Gastrocnemius medialis (tissue), 4 donors: ENCODE measurements at regions not wholly inside any gene's neighbourhood (a gene's known extent, or its start where the extent isn't known, plus 50 kb on each side); places are given as distances from the start of the nearest gene placed in this dataset.

Source experiments
- ATAC-seq, 2 donors: fragments of 150-250 bp; one replicate each; pipeline ENCODE4 v1.9.1; 2016
- DNase-seq, 2 donors: peaks; one replicate each; pipeline ENCODE4 v3.0.0-alpha.2; 2019
- H3K27ac ChIP-seq, 4 donors: fragments of 200-600 bp; sonication (generic); 1 replicate in 1 of 4; 2 replicates in 3 of 4; pipeline ENCODE4 v1.5.1; 2016 to 2018; ENCODE audit warnings: mild to moderate bottlenecking in 2 of 4, moderate library complexity in 1 of 4
- H3K27me3 ChIP-seq, 3 donors: fragments of 200-600 bp; sonication (generic) in 2 of 3; 1 replicate in 1 of 3; 2 replicates in 2 of 3; pipeline versions ENCODE4 v1.5.1 to v1.6.0; 2016 to 2019; ENCODE audit warnings: mild to moderate bottlenecking in 1 of 3, moderate library complexity in 1 of 3
- H3K36me3 ChIP-seq, 2 donors: fragments of 200-600 bp; sonication (generic) in 1 of 2; one replicate each; pipeline ENCODE4 v1.5.1; 2017 to 2018
- H3K4me1 ChIP-seq, 2 donors: fragments of 200-600 bp; sonication (generic) in 1 of 2; one replicate each; pipeline ENCODE4 v1.5.1; 2016 to 2017; ENCODE audit warnings: mild to moderate bottlenecking in 2 of 2
- H3K4me3 ChIP-seq, 4 donors: fragments of 200-600 bp; sonication (generic) in 3 of 4; 1 replicate in 1 of 4; 2 replicates in 3 of 4; pipeline ENCODE4 v1.5.1; 2016 to 2019; ENCODE audit warnings: mild to moderate bottlenecking in 2 of 4
- H3K9me3 ChIP-seq, 3 donors: fragments of 200-600 bp; sonication (generic) in 2 of 3; 1 replicate in 1 of 3; 2 replicates in 2 of 3; pipeline ENCODE4 v1.5.1; 2016 to 2019
- CTCF ChIP-seq, 5 experiments: fragments of 450-650 bp in 3 of 5; fragments of 200-600 bp in 2 of 5; sonication (generic) in 2 of 5; IDR thresholded peaks in 4 of 5; conservative IDR thresholded peaks in 1 of 5; 1 replicate in 4 of 5; 2 replicates in 1 of 5; pipeline ENCODE4 v1.5.1; 2016 to 2019; ENCODE audit warnings: antibody characterized with exemption in 5 of 5, mild to moderate bottlenecking in 3 of 5, moderate library complexity in 3 of 5
- POLR2A ChIP-seq, 2 donors: fragments of 450-650 bp; IDR thresholded peaks; one replicate each; pipeline ENCODE4 v1.6.1; 2017; ENCODE audit warnings: antibody characterized with exemption in 2 of 2, mild to moderate bottlenecking in 2 of 2, moderate library complexity in 2 of 2
- in situ Hi-C, 4 donors: fragments of 200-750 bp; cut with MboI; loops; one replicate each; pipeline versions ENCODE4 v1.15.0 to v1.8.0; 2017; ENCODE audit warnings: low sequenced_read_pairs in 4 of 4
- intact Hi-C: fragments of 100-400 bp; cut with DNase I; formaldehyde crosslinking; loops from one replicate; pipeline ENCODE4 v1.15.1; 2023; ENCODE audit warnings: low total_unique reads

- in situ Hi-C loops (no loop called here), intact Hi-C loops (no loop called here)
- no peak for ATAC-seq
- no peak overlapping the region for H3K27ac ChIP-seq
- H3K27me3 ChIP-seq, result no peaks in the 10 kb centered on the region
- DNase-seq, result no peak
- no peak overlapping the region for H3K4me3 ChIP-seq
- H3K9me3 ChIP-seq, result no peaks in the 10 kb centered on the region
- no peaks in the 10 kb centered on the region for H3K36me3 ChIP-seq
- no peaks in the 10 kb centered on the region for H3K4me1 ChIP-seq
- no peak for TF ChIP-seq CTCF (IDR thresholded peaks at IDR 0.05 in 4 of 5, conservative IDR thresholded peaks at IDR 0.05 in 1 of 5)
- no peak for TF ChIP-seq POLR2A (IDR thresholded peaks at IDR 0.05)
Observed at GRCh38 chr4:28868841-28869240, 1851.3 kb upstream of the PCDH7 start.

- no peak for TF ChIP-seq POLR2A (IDR thresholded peaks at IDR 0.05)
Observed at GRCh38 chr4:28879178-28879577, 1841.0 kb upstream of the PCDH7 start.

GRCh38 chr4:28879900-28880299 is 1840.3 kb upstream of the PCDH7 start:
- Histone ChIP-seq H3K9me3 (no peaks in the 10 kb centered on the region), H3K27ac (no peak overlapping the region), H3K27me3 (no peaks in the 10 kb centered on the region), H3K36me3 (no peaks in the 10 kb centered on the region), H3K4me1 (no peaks in the 10 kb centered on the region), H3K4me3 (no peak overlapping the region)
- DNase-seq (no peak), ATAC-seq (no peak)
- TF ChIP-seq CTCF (IDR thresholded peaks at IDR 0.05 in 4 of 5, conservative IDR thresholded peaks at IDR 0.05 in 1 of 5), result no peak
- no peak for TF ChIP-seq POLR2A (IDR thresholded peaks at IDR 0.05)
- in situ Hi-C loops (no loop called here), intact Hi-C loops (no loop called here)

More at GRCh38 chr4:28879178-28879577, 1841.0 kb upstream of the PCDH7 start:
- Histone ChIP-seq H3K9me3 (no peaks in the 10 kb centered on the region), H3K27ac (no peak overlapping the region), H3K4me3 (no peak overlapping the region), H3K4me1 (no peaks in the 10 kb centered on the region), H3K27me3 (no peaks in the 10 kb centered on the region), H3K36me3 (no peaks in the 10 kb centered on the region)
- ATAC-seq (no peak), DNase-seq (no peak)
- intact Hi-C loops (no loop called here), in situ Hi-C loops (no loop called here)

- Histone ChIP-seq H3K36me3 (no peaks in the 10 kb centered on the region), H3K9me3 (no peaks in the 10 kb centered on the region), H3K27ac (no peak overlapping the region), H3K4me1 (no peaks in the 10 kb centered on the region), H3K27me3 (no peaks in the 10 kb centered on the region), H3K4me3 (no peak overlapping the region)
- no peak for DNase-seq
- no peak for ATAC-seq
- in situ Hi-C loops, result no loop called here
- intact Hi-C loops, result no loop called here
- no peak for TF ChIP-seq POLR2A (IDR thresholded peaks at IDR 0.05)
- no peak for TF ChIP-seq CTCF (IDR thresholded peaks at IDR 0.05 in 4 of 5, conservative IDR thresholded peaks at IDR 0.05 in 1 of 5)
Observed at GRCh38 chr4:28883211-28883610, 1837.0 kb upstream of the PCDH7 start.

- ATAC-seq (no peak), DNase-seq (no peak)
- Histone ChIP-seq H3K27ac (no peak overlapping the region), H3K4me1 (no peaks in the 10 kb centered on the region), H3K9me3 (no peaks in the 10 kb centered on the region), H3K4me3 (no peak overlapping the region), H3K36me3 (no peaks in the 10 kb centered on the region), H3K27me3 (no peaks in the 10 kb centered on the region)
- in situ Hi-C loops, result no loop called here
- TF ChIP-seq POLR2A (IDR thresholded peaks at IDR 0.05) (no peak), CTCF (IDR thresholded peaks at IDR 0.05 in 4 of 5, conservative IDR thresholded peaks at IDR 0.05 in 1 of 5) (no peak)
- intact Hi-C loops, result no loop called here
Observed at GRCh38 chr4:28886934-28887333, 1833.2 kb upstream of the PCDH7 start.
